ENCODE measurements at regions not wholly inside any gene's neighbourhood (a gene's known extent, or its start where the extent isn't known, plus 50 kb on each side); places are given as distances from the start of the nearest gene placed in this dataset.

- no TSS peak for BruUV-seq (replicated peaks)
- H3K23ac ChIP-seq (ENCODE audit: low read depth, low read length): no peak overlapping the region
- no peak overlapping the region for H4K5ac ChIP-seq (ENCODE audit: low read depth, low read length)
- H2BK120ac ChIP-seq (ENCODE audit: low read depth, low read length): no peak overlapping the region
- H2BK20ac ChIP-seq (ENCODE audit: low read depth, low read length): no peak overlapping the region
- H3K4ac ChIP-seq (ENCODE audit: low read depth, low read length): no peak overlapping the region
- no peak overlapping the region for H2AK9ac ChIP-seq (replicated peaks; ENCODE audit: low read depth, low read length, poor library complexity)
- H4K20me1 ChIP-seq (ENCODE audit: insufficient read depth, low read length): no peaks in the 10 kb centered on the region
- H3K9me3 ChIP-seq (ENCODE audit: control insufficient read depth, insufficient read depth, low read length): peaks cover 16% of the 10 kb centered on the region
- H4K8ac ChIP-seq (ENCODE audit: low read depth in 2 of 2, low read length in 2 of 2): no peak overlapping the region
- no peak overlapping the region for H3K4me3 ChIP-seq (ENCODE audit: insufficient read depth, low read depth, low read length)
- no peaks in the 10 kb centered on the region for H3K36me3 ChIP-seq (ENCODE audit: control insufficient read depth, insufficient read depth, low read length)
- WGBS, 2 experiments (ENCODE audit: extremely low coverage in 2 of 2, insufficient read length in 1 of 2): 60% methylated on average over 1 of the region's 3 CpGs; no CpG with 5 or more reads in 1 of the 2 experiments
- H3K18ac ChIP-seq (ENCODE audit: low read depth, low read length): no peak overlapping the region
- no peaks in the 10 kb centered on the region for H3K27me3 ChIP-seq (ENCODE audit: control insufficient read depth, insufficient read depth, low read length)
- H4K91ac ChIP-seq (ENCODE audit: insufficient read depth, low read depth, low read length): no peak overlapping the region
- no peak overlapping the region for H3K56ac ChIP-seq (ENCODE audit: extremely low read depth, insufficient read depth, low read length)
- no peak overlapping the region for H3K27ac ChIP-seq (ENCODE audit: insufficient read depth, low read length)
- no peaks in the 10 kb centered on the region for H3K4me1 ChIP-seq (ENCODE audit: control insufficient read depth, insufficient read depth, low read length)
- ChIA-PET CTCF (no interaction called here), POLR2A (ENCODE audit: unreplicated experiment) (no interaction called here)
- H2AFZ ChIP-seq (replicated peaks; ENCODE audit: low read length, poor library complexity): no peak overlapping the region
- ATAC-seq (ENCODE audit: low read depth): no peak
- no peak overlapping the region for H2BK5ac ChIP-seq (ENCODE audit: low read depth, low read length, poor library complexity, severe bottlenecking)
- DNase-seq: no peak
- H3K14ac ChIP-seq (replicated peaks; ENCODE audit: low read depth, low read length): no peak overlapping the region
- no peak overlapping the region for H2AK5ac ChIP-seq (ENCODE audit: low read depth, low read length)
- intact Hi-C loops (cut with micrococcal nuclease) (no loop called here), in situ Hi-C loops (cut with MboI; ENCODE audit: low sequenced_read_pairs) (no loop called here), dilution Hi-C loops (cut with HindIII; ENCODE audit: low sequenced_read_pairs, unreplicated experiment) (no loop called here)
- no peaks in the 10 kb centered on the region for H3K79me1 ChIP-seq (ENCODE audit: low read depth in 1 of 2, low read length in 2 of 2)
- H3K4me2 ChIP-seq (ENCODE audit: low read depth, low read length): no peak overlapping the region
- H3K9me1 ChIP-seq (ENCODE audit: insufficient read depth, low read length): no peaks in the 10 kb centered on the region
- no peak overlapping the region for H2BK15ac ChIP-seq (ENCODE audit: low read depth, low read length)
- no peak overlapping the region for H3K9ac ChIP-seq (ENCODE audit: low read depth, low read length)
- TF ChIP-seq ELK1 (IDR thresholded peaks at IDR 0.05; ENCODE audit: borderline replicate concordance, low read depth, low read length): no peak
- TF ChIP-seq FOS (IDR thresholded peaks at IDR 0.05; ENCODE audit: low read depth, low read length): no peak
- no peak for TF ChIP-seq CHD1 (IDR thresholded peaks at IDR 0.05; ENCODE audit: low read depth, low read length)
- no peak for TF ChIP-seq RAD21 (IDR thresholded peaks at IDR 0.05; ENCODE audit: low read length)
- no peak for TF ChIP-seq RFX5 (IDR thresholded peaks at IDR 0.05; ENCODE audit: low read depth, low read length)
- no peak for TF ChIP-seq MAZ (IDR thresholded peaks at IDR 0.05; ENCODE audit: borderline replicate concordance, low read depth, low read length)
- no peak for TF ChIP-seq RCOR1 (IDR thresholded peaks at IDR 0.05; ENCODE audit: insufficient replicate concordance, low read length)
Measured at GRCh38 chr16:6160303-6160702, 1062.7 kb upstream of the EEF2KMT start.
